Liver (tissue), 8 donors: ENCODE measurements at regions not wholly inside any gene's neighbourhood (a gene's known extent, or its start where the extent isn't known, plus 50 kb on each side); places are given as distances from the start of the nearest gene placed in this dataset.

Experiments
- DNase-seq: peaks from one replicate; pipeline ENCODE4 v3.0.0-alpha.2; 2017; ENCODE audit warnings: low spot score
- H3K27ac ChIP-seq, 2 donors: one replicate each; pipeline ENCODE4 v1.7.0; 2013; ENCODE audit warnings: inconsistent platforms in 2 of 2, low read length in 2 of 2, control low read depth in 1 of 2, low read depth in 1 of 2, mild to moderate bottlenecking in 1 of 2
- H3K27me3 ChIP-seq, 4 donors: one replicate each; pipeline versions ENCODE4 v1.6.1 to v1.7.0; 2013; ENCODE audit warnings: low read length in 3 of 4, inconsistent platforms in 1 of 4, mild to moderate bottlenecking in 1 of 4, moderate library complexity in 1 of 4; ENCODE audit not compliant: control insufficient read depth in 4 of 4, insufficient read depth in 4 of 4
- H3K36me3 ChIP-seq, 4 donors: one replicate each; pipeline versions ENCODE4 v1.6.1 to v1.7.0; 2013; ENCODE audit warnings: low read length in 3 of 4, mild to moderate bottlenecking in 3 of 4, low read depth in 1 of 4, moderate library complexity in 1 of 4; ENCODE audit not compliant: control insufficient read depth in 4 of 4, insufficient read depth in 3 of 4
- H3K4me1 ChIP-seq, 4 donors: one replicate each; pipeline versions ENCODE4 v1.6.1 to v1.7.0; 2013; ENCODE audit warnings: low read length in 3 of 4, mild to moderate bottlenecking in 3 of 4, moderate library complexity in 1 of 4; ENCODE audit not compliant: control insufficient read depth in 4 of 4, insufficient read depth in 4 of 4
- H3K4me3 ChIP-seq, 3 donors: one replicate each; pipeline versions ENCODE4 v1.6.1 to v1.7.0; 2013; ENCODE audit warnings: low read length in 3 of 3, control low read depth in 1 of 3, low read depth in 1 of 3, mild to moderate bottlenecking in 1 of 3
- H3K9ac ChIP-seq, 2 donors: one replicate each; pipeline ENCODE4 v1.7.0; 2013; ENCODE audit warnings: low read length in 2 of 2, mild to moderate bottlenecking in 2 of 2, moderate library complexity in 2 of 2, control low read depth in 1 of 2, low read depth in 1 of 2
- H3K9me3 ChIP-seq, 4 donors: one replicate each; pipeline versions ENCODE4 v1.6.1 to v1.7.0; 2013; ENCODE audit warnings: low read length in 3 of 4; ENCODE audit not compliant: control insufficient read depth in 4 of 4
- EGR1 ChIP-seq, 2 donors: IDR thresholded peaks; 2 replicates each; pipeline ENCODE4 v1.6.1; 2016 to 2018; ENCODE audit warnings: antibody characterized with exemption in 2 of 2, low read depth in 2 of 2
- GABPA ChIP-seq, 2 donors: IDR thresholded peaks in 1 of 2; conservative IDR thresholded peaks in 1 of 2; 2 replicates each; pipeline ENCODE4 v1.6.1; 2016; ENCODE audit warnings: antibody characterized with exemption in 2 of 2, mild to moderate bottlenecking in 1 of 2, moderate library complexity in 1 of 2
- HNF4A ChIP-seq, 2 donors: conservative IDR thresholded peaks; 2 replicates each; pipeline ENCODE4 v1.6.1; 2016; ENCODE audit warnings: antibody characterized with exemption in 2 of 2, mild to moderate bottlenecking in 2 of 2
- HNF4G ChIP-seq: IDR thresholded peaks from 2 replicates; pipeline ENCODE4 v1.6.1; 2016; ENCODE audit warnings: antibody characterized with exemption
- RXRA ChIP-seq, 2 donors: IDR thresholded peaks; 2 replicates each; pipeline ENCODE4 v1.6.1; 2017 to 2018; ENCODE audit warnings: antibody characterized with exemption in 2 of 2, mild to moderate bottlenecking in 1 of 2
- SP1 ChIP-seq: IDR thresholded peaks from 2 replicates; pipeline ENCODE4 v1.6.1; 2018; ENCODE audit warnings: antibody characterized with exemption, mild to moderate bottlenecking
- TAF1 ChIP-seq: conservative IDR thresholded peaks from 2 replicates; pipeline ENCODE4 v1.6.1; 2016; ENCODE audit warnings: antibody characterized with exemption, mild to moderate bottlenecking
- WGBS: extraction: QIAGEN DNeasy Blood & Tissue Kit; methylation state at CpG from one replicate; pipeline ENCODE4 v1.1.7; 2013; 5-methylcytosine and 5-hydroxymethylcytosine counted together
- TF ChIP-seq, protein P1 (sequence below): IDR thresholded peaks from 2 replicates; pipeline ENCODE4 v1.6.1; 2016; ENCODE audit warnings: antibody characterized with exemption
- TF ChIP-seq, protein P2 (sequence below): fragments of 150-350 bp; IDR thresholded peaks from 2 replicates; pipeline ENCODE4 v1.5.1; 2017; ENCODE audit warnings: improper control_type of control experiment, low read depth, low read length; ENCODE audit not compliant: missing input control
- TF ChIP-seq, protein P3 (sequence below): IDR thresholded peaks from 2 replicates; pipeline ENCODE4 v1.6.1; 2016; ENCODE audit warnings: antibody characterized with exemption, mild to moderate bottlenecking
- donor health status: healthy.
- donor health status: healthy.
- donor health status: healthy.
- donor health status: healthy.
- donor health status: healthy.

DNA sequence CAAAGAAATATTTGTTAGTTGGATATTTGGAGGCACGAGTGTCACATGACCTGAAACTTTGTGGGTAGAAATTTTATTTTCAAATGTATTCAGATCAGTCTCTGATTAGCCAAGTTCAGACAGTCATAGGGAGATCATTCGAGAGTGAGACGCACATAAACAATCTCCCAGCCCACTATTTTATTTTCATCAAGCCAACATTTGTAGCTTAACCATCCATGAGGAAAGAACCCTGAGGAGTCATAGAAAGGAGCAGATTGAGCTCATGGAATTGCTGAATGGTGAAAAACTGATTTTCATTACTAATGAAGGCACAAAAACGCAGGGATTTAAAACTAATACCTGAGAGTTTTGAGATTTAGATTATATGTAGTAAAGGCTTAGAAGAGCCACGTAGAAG is 548.7 kb downstream of the NSUN3 start:
- DNase-seq, result no peak
- no peak overlapping the region for H3K27ac ChIP-seq
- TF ChIP-seq RXRA (IDR thresholded peaks at IDR 0.05) (no peak), TAF1 (no peak), GABPA (IDR thresholded peaks at IDR 0.05 in 1 of 2, conservative IDR thresholded peaks at IDR 0.05 in 1 of 2) (no peak), HNF4A (conservative IDR thresholded peaks at IDR 0.05) (no peak)
- TF ChIP-seq, protein P1, sequence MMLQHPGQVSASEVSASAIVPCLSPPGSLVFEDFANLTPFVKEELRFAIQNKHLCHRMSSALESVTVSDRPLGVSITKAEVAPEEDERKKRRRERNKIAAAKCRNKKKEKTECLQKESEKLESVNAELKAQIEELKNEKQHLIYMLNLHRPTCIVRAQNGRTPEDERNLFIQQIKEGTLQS, result no peak
- TF ChIP-seq, protein P2, sequence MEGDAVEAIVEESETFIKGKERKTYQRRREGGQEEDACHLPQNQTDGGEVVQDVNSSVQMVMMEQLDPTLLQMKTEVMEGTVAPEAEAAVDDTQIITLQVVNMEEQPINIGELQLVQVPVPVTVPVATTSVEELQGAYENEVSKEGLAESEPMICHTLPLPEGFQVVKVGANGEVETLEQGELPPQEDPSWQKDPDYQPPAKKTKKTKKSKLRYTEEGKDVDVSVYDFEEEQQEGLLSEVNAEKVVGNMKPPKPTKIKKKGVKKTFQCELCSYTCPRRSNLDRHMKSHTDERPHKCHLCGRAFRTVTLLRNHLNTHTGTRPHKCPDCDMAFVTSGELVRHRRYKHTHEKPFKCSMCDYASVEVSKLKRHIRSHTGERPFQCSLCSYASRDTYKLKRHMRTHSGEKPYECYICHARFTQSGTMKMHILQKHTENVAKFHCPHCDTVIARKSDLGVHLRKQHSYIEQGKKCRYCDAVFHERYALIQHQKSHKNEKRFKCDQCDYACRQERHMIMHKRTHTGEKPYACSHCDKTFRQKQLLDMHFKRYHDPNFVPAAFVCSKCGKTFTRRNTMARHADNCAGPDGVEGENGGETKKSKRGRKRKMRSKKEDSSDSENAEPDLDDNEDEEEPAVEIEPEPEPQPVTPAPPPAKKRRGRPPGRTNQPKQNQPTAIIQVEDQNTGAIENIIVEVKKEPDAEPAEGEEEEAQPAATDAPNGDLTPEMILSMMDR, result no peak
- no peak overlapping the region for H3K9ac ChIP-seq
- H3K4me3 ChIP-seq, result no peak overlapping the region
- no peaks in the 10 kb centered on the region for H3K4me1 ChIP-seq
- no peaks in the 10 kb centered on the region for H3K9me3 ChIP-seq
- no peaks in the 10 kb centered on the region for H3K36me3 ChIP-seq
- no peaks in the 10 kb centered on the region for H3K27me3 ChIP-seq
- 86% methylated on average over 5 of the region's 5 CpGs for WGBS

DNA sequence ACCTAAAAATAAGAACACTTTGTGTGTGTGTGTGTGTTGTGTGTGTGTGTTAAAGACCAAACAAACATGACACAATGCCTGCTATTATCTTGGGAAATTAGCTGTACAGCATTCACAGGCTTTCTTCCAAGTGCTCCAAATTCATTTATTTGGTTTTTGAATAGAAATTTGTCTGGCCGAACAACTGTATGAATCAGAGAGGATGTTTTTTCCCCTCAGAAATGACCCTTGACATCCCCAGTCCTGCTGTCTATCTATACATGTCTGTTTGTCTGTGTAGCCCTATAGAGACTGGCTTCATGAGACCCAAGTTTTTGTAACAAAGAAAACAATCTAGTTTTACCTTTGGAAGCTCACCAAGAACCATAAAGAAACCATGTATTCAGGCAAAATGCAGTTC is 549.8 kb downstream of the NSUN3 start:
- no peak for DNase-seq
- WGBS, result 81% methylated on average over 1 of the region's 1 CpG
- no peaks in the 10 kb centered on the region for H3K36me3 ChIP-seq

More for the DNA sequence above, 549.8 kb downstream of the NSUN3 start:
- Histone ChIP-seq H3K4me3 (no peak overlapping the region), H3K27ac (no peak overlapping the region), H3K4me1 (no peaks in the 10 kb centered on the region), H3K27me3 (no peaks in the 10 kb centered on the region), H3K9ac (no peak overlapping the region), H3K9me3 (no peaks in the 10 kb centered on the region)
- TF ChIP-seq HNF4G (no peak), SP1 (no peak), GABPA (IDR thresholded peaks at IDR 0.05 in 1 of 2, conservative IDR thresholded peaks at IDR 0.05 in 1 of 2) (no peak), EGR1 (IDR thresholded peaks at IDR 0.05; ENCODE audit: low read depth in 2 of 2) (no peak)
- TF ChIP-seq, protein P3, sequence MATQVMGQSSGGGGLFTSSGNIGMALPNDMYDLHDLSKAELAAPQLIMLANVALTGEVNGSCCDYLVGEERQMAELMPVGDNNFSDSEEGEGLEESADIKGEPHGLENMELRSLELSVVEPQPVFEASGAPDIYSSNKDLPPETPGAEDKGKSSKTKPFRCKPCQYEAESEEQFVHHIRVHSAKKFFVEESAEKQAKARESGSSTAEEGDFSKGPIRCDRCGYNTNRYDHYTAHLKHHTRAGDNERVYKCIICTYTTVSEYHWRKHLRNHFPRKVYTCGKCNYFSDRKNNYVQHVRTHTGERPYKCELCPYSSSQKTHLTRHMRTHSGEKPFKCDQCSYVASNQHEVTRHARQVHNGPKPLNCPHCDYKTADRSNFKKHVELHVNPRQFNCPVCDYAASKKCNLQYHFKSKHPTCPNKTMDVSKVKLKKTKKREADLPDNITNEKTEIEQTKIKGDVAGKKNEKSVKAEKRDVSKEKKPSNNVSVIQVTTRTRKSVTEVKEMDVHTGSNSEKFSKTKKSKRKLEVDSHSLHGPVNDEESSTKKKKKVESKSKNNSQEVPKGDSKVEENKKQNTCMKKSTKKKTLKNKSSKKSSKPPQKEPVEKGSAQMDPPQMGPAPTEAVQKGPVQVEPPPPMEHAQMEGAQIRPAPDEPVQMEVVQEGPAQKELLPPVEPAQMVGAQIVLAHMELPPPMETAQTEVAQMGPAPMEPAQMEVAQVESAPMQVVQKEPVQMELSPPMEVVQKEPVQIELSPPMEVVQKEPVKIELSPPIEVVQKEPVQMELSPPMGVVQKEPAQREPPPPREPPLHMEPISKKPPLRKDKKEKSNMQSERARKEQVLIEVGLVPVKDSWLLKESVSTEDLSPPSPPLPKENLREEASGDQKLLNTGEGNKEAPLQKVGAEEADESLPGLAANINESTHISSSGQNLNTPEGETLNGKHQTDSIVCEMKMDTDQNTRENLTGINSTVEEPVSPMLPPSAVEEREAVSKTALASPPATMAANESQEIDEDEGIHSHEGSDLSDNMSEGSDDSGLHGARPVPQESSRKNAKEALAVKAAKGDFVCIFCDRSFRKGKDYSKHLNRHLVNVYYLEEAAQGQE, result no peak
- TF ChIP-seq, protein P1, result no peak
- TF ChIP-seq, protein P2, result no peak
